Lower leg skin (tissue), 4 donors: ENCODE measurements at regions not wholly inside any gene's neighbourhood (a gene's known extent, or its start where the extent isn't known, plus 50 kb on each side); places are given as distances from the start of the nearest gene placed in this dataset.

Experiments used
- DNase-seq, 2 donors: peaks; one replicate each; pipeline ENCODE4 v3.0.0-alpha.2; 2019; ENCODE audit warnings: low spot score in 2 of 2
- H3K4me3 ChIP-seq: fragments of 200-600 bp; sonication (generic); 2 replicates; pipeline ENCODE4 v1.5.1; 2017; ENCODE audit warnings: mild to moderate bottlenecking, low read depth; ENCODE audit not compliant: poor library complexity, severe bottlenecking
- CTCF ChIP-seq, 3 donors: fragments of 450-650 bp; IDR thresholded peaks; one replicate each; pipeline ENCODE4 v1.5.1; 2016; ENCODE audit warnings: antibody characterized with exemption in 3 of 3, mild to moderate bottlenecking in 3 of 3, moderate library complexity in 2 of 3
- POLR2A ChIP-seq, 2 donors: fragments of 450-650 bp; IDR thresholded peaks; one replicate each; pipeline ENCODE4 v1.6.1; 2016 to 2017; ENCODE audit warnings: antibody characterized with exemption in 2 of 2, mild to moderate bottlenecking in 1 of 2, moderate library complexity in 1 of 2
- WGBS, 2 donors: methylation state at CpG; one replicate each; pipeline ENCODE4 v1.1.5; 2018; 5-methylcytosine and 5-hydroxymethylcytosine counted together
- intact Hi-C: fragments of 100-400 bp; cut with DNase I; formaldehyde crosslinking; loops from one replicate; pipeline ENCODE4 v1.15.0; 2023; ENCODE audit warnings: low total_unique reads

GRCh38 chr5:87751824-87752223 lies 339.1 kb upstream of the CCNH start:
- 71 to 86% methylated on average over 4 of the region's 4 CpGs for WGBS, 2 donors
- TF ChIP-seq CTCF (IDR thresholded peaks at IDR 0.05) = no peak
- no peak for TF ChIP-seq POLR2A (IDR thresholded peaks at IDR 0.05)
- no peak for DNase-seq
- no peak overlapping the region for H3K4me3 ChIP-seq
- intact Hi-C loops = no loop called here

- intact Hi-C loops = no loop called here
- 81 to 84% methylated on average over 2 of the region's 2 CpGs for WGBS, 2 donors
- H3K4me3 ChIP-seq = no peak overlapping the region
- TF ChIP-seq POLR2A (IDR thresholded peaks at IDR 0.05) (no peak), CTCF (IDR thresholded peaks at IDR 0.05) (no peak)
- no peak for DNase-seq
Measured at GRCh38 chr5:87746891-87747377, 334.2 kb upstream of the CCNH start.

- DNase-seq = no peak
- TF ChIP-seq CTCF (IDR thresholded peaks at IDR 0.05) (no peak), POLR2A (IDR thresholded peaks at IDR 0.05) (no peak)
- H3K4me3 ChIP-seq = no peak overlapping the region
- intact Hi-C loops = no loop called here
Measured at GRCh38 chr5:87746341-87746740, 333.6 kb upstream of the CCNH start.

GRCh38 chr5:87741881-87742280 lies 329.2 kb upstream of the CCNH start:
- no peak for DNase-seq
- no peak overlapping the region for H3K4me3 ChIP-seq
- intact Hi-C loops = no loop called here
- whole genome bisulfite sequencing, 2 donors = 11 to 18% methylated on average over 2 of the region's 2 CpGs
- TF ChIP-seq CTCF (IDR thresholded peaks at IDR 0.05) (no peak), POLR2A (IDR thresholded peaks at IDR 0.05) (no peak)

GRCh38 chr5:87735923-87736322 lies 323.2 kb upstream of the CCNH start:
- WGBS, 2 donors = 78% methylated on average over 1 of the region's 1 CpG
- no peak for TF ChIP-seq CTCF (IDR thresholded peaks at IDR 0.05)
- TF ChIP-seq POLR2A (IDR thresholded peaks at IDR 0.05) = no peak
- no peak for DNase-seq
- intact Hi-C loops = no loop called here
- no peak overlapping the region for H3K4me3 ChIP-seq

GRCh38 chr5:87733897-87734296 lies 321.2 kb upstream of the CCNH start:
- TF ChIP-seq POLR2A (IDR thresholded peaks at IDR 0.05) (no peak), CTCF (IDR thresholded peaks at IDR 0.05) (no peak)
- no peak overlapping the region for H3K4me3 ChIP-seq
- intact Hi-C loops = no loop called here
- 49 to 56% methylated on average over 3 of the region's 3 CpGs for whole genome bisulfite sequencing, 2 donors
- DNase-seq = no peak
